Stimulated activated CD4-positive, alpha-beta T cell treated with anti-CD3 and anti-CD28 coated beads, TNF-alpha, amount 100 ng/mL, for 24 hours (primary cell): ENCODE measurements at regions not wholly inside any gene's neighbourhood (a gene's known extent, or its start where the extent isn't known, plus 50 kb on each side); places are given as distances from the start of the nearest gene placed in this dataset.

Experiments
- DNase-seq, 3 experiments: peaks; one replicate each; pipeline ENCODE4 v3.0.0-alpha.2; 2020; ENCODE audit warnings: low read depth in 3 of 3

- no peak for DNase-seq
These were observed 80.4 kb downstream of the MICALL2 start for GRCh38 chr7:1378610-1379601.

- no peak for DNase-seq
These were observed 78.9 kb downstream of the MICALL2 start for GRCh38 chr7:1380231-1380815.

GRCh38 chr7:1380821-1381580 is 78.3 kb downstream of the MICALL2 start:
- DNase-seq = no peak

- DNase-seq = no peak
These were observed 76.5 kb downstream of the MICALL2 start for GRCh38 chr7:1382553-1383397.

- DNase-seq = no peak
These were observed 75.7 kb downstream of the MICALL2 start for GRCh38 chr7:1383398-1384112.

- no peak for DNase-seq
These were observed 75.2 kb downstream of the MICALL2 start for GRCh38 chr7:1384113-1384415.
